T-helper 1 cell treated with Interleukin-12 subunit alpha and Interleukin-12 subunit beta and Interleukin-4 antibody, amounts not matched to agents 30 μg/mL and 1 μg/mL, for 36 hours (primary cell): ENCODE measurements at regions not wholly inside any gene's neighbourhood (a gene's known extent, or its start where the extent isn't known, plus 50 kb on each side); places are given as distances from the start of the nearest gene placed in this dataset.

Experiments used
- H3K27ac Mint-ChIP-seq: one replicate; pipeline ENCODE4 v1.8.0; 2021; ENCODE audit warnings: mild to moderate bottlenecking, mixed read lengths
- H3K27me3 Mint-ChIP-seq: one replicate; pipeline ENCODE4 v1.8.0; 2021; ENCODE audit warnings: low read depth, mixed read lengths
- H3K36me3 Mint-ChIP-seq: one replicate; pipeline ENCODE4 v1.8.0; 2021; ENCODE audit warnings: low read depth, mixed read lengths
- H3K4me1 Mint-ChIP-seq: one replicate; pipeline ENCODE4 v1.8.0; 2021; ENCODE audit warnings: low read depth, mixed read lengths
- H3K4me3 Mint-ChIP-seq: one replicate; pipeline ENCODE4 v1.8.0; 2021; ENCODE audit warnings: mild to moderate bottlenecking, moderate library complexity, mixed read lengths
- H3K9me3 Mint-ChIP-seq: one replicate; pipeline ENCODE4 v1.8.0; 2021; ENCODE audit warnings: mixed read lengths

- H3K27me3 Mint-ChIP-seq, result no peaks in the 10 kb centered on the region
- no peak overlapping the region for H3K4me3 Mint-ChIP-seq
- no peaks in the 10 kb centered on the region for H3K9me3 Mint-ChIP-seq
- no peaks in the 10 kb centered on the region for H3K36me3 Mint-ChIP-seq
- H3K4me1 Mint-ChIP-seq, result no peaks in the 10 kb centered on the region
- no peak overlapping the region for H3K27ac Mint-ChIP-seq
Observed at GRCh38 chr1:106061586-106062495, 994.6 kb upstream of the PRMT6 start.

- Mint-ChIP-seq H3K4me1 (no peaks in the 10 kb centered on the region), H3K36me3 (no peaks in the 10 kb centered on the region), H3K4me3 (no peak overlapping the region), H3K27ac (no peak overlapping the region), H3K9me3 (no peaks in the 10 kb centered on the region), H3K27me3 (no peaks in the 10 kb centered on the region)
Observed at GRCh38 chr1:106063510-106063909, 993.0 kb upstream of the PRMT6 start.

- Mint-ChIP-seq H3K27me3 (no peaks in the 10 kb centered on the region), H3K27ac (no peak overlapping the region), H3K36me3 (no peaks in the 10 kb centered on the region), H3K4me1 (no peaks in the 10 kb centered on the region), H3K9me3 (no peaks in the 10 kb centered on the region), H3K4me3 (no peak overlapping the region)
Observed at GRCh38 chr1:106072909-106073600, 983.4 kb upstream of the PRMT6 start.

DNA sequence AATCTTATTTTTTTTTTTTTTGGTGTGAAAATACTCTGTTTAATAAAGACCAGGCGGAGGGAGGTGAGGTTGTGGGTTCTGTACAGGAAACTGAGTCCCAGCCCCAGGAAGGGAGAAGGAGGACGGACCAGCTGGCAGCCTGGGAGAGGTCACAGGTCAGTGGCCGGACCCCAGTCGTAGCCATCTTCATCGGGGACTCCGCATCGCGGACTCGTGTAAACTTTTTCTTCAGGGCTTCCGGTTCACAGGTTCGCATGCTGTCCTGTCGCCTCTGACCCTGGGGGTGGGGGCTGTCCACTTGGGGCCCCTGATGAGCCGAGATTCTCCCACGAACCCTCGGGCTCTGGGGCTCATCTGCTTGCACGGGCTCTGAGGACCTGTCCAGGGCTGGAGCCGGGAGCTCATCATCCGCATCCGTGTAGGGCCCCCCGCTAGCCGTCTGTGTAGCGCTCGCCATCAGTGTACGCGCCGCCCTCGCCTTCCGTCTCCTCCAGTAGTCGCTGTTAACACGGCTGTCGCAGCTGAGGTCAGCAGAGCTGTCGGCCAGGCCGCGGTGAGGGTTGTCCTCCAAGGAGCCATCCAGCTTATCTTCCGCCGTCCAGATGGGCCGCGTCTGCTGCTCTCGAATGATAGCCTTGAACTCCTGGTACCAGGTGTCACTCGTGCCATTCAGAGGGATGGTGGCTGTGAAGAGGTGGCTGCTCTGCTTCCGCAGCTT, 975.7 kb upstream of the PRMT6 start:
- Mint-ChIP-seq H3K4me3 (no peak overlapping the region), H3K27ac (no peak overlapping the region), H3K36me3 (no peaks in the 10 kb centered on the region), H3K9me3 (peaks cover 7% of the 10 kb centered on the region), H3K4me1 (no peaks in the 10 kb centered on the region), H3K27me3 (no peaks in the 10 kb centered on the region)

GRCh38 chr1:106111044-106111443, 945.4 kb upstream of the PRMT6 start:
- peaks cover 10% of the 10 kb centered on the region for H3K9me3 Mint-ChIP-seq
- no peaks in the 10 kb centered on the region for H3K27me3 Mint-ChIP-seq
- H3K4me1 Mint-ChIP-seq, result no peaks in the 10 kb centered on the region
- no peak overlapping the region for H3K4me3 Mint-ChIP-seq
- H3K36me3 Mint-ChIP-seq, result no peaks in the 10 kb centered on the region
- H3K27ac Mint-ChIP-seq, result no peak overlapping the region

DNA sequence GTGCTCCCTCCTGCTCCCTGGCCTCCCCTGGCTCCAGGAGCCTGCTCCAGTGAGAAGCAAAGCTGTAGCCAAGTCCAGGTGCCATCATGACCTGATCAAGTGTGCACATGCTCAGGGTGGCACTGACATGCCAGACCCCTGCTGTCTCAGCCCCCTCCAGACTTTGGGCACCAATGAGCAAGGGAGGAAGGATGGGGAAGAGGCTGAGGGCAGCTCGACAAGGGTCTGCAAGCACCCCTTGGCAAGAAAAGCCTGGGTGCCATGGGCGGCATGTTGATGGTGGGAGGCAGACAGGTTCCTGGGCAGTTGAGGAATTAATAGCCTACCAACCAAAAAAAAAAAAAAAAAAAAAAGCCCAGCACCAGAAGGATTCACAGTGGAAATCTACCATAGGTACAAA, 942.6 kb upstream of the PRMT6 start:
- H3K36me3 Mint-ChIP-seq, result no peaks in the 10 kb centered on the region
- no peaks in the 10 kb centered on the region for H3K27me3 Mint-ChIP-seq
- H3K9me3 Mint-ChIP-seq, result peaks cover 14% of the 10 kb centered on the region
- H3K4me1 Mint-ChIP-seq, result no peaks in the 10 kb centered on the region
- no peak overlapping the region for H3K4me3 Mint-ChIP-seq
- H3K27ac Mint-ChIP-seq, result no peak overlapping the region

- no peak overlapping the region for H3K27ac Mint-ChIP-seq
- peaks cover 9% of the 10 kb centered on the region for H3K9me3 Mint-ChIP-seq
- no peaks in the 10 kb centered on the region for H3K4me1 Mint-ChIP-seq
- no peaks in the 10 kb centered on the region for H3K27me3 Mint-ChIP-seq
- no peak overlapping the region for H3K4me3 Mint-ChIP-seq
- H3K36me3 Mint-ChIP-seq, result no peaks in the 10 kb centered on the region
Observed at GRCh38 chr1:106120789-106121188, 935.7 kb upstream of the PRMT6 start.

- Mint-ChIP-seq H3K27me3 (no peaks in the 10 kb centered on the region), H3K36me3 (no peaks in the 10 kb centered on the region), H3K9me3 (peaks cover 14% of the 10 kb centered on the region), H3K4me3 (no peak overlapping the region), H3K4me1 (no peaks in the 10 kb centered on the region), H3K27ac (no peak overlapping the region)
Observed at GRCh38 chr1:106121728-106122127, 934.7 kb upstream of the PRMT6 start.

- Mint-ChIP-seq H3K36me3 (no peaks in the 10 kb centered on the region), H3K27me3 (no peaks in the 10 kb centered on the region), H3K4me1 (no peaks in the 10 kb centered on the region), H3K4me3 (no peak overlapping the region), H3K27ac (no peak overlapping the region), H3K9me3 (no peaks in the 10 kb centered on the region)
Observed at GRCh38 chr1:106134561-106134960, 921.9 kb upstream of the PRMT6 start.

- Mint-ChIP-seq H3K9me3 (no peaks in the 10 kb centered on the region), H3K27me3 (no peaks in the 10 kb centered on the region), H3K4me3 (no peak overlapping the region), H3K4me1 (no peaks in the 10 kb centered on the region), H3K27ac (no peak overlapping the region), H3K36me3 (no peaks in the 10 kb centered on the region)
Observed at GRCh38 chr1:106173101-106173500, 883.4 kb upstream of the PRMT6 start.

- no peaks in the 10 kb centered on the region for H3K36me3 Mint-ChIP-seq
- H3K9me3 Mint-ChIP-seq, result peaks cover 4% of the 10 kb centered on the region
- no peaks in the 10 kb centered on the region for H3K4me1 Mint-ChIP-seq
Observed at GRCh38 chr1:106178791-106179190, 877.7 kb upstream of the PRMT6 start.

DNA sequence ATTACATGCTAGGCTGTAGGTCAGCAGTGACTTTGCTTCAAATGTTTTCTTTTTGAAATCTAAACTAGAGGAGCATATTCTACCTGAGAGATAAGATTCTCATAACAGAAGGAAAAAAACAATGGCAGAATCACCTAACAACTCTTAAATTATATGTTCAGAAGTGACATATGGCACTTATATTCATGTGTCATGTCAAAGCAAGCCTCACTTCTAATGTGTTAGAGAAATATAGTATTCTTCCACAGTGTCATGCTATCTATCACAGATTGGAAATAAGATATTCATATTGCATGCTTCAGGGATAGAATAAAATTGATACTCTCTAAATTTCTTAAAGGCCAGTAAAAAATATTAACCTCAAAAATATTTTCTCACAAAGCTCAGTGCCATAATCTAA, 874.6 kb upstream of the PRMT6 start:
- Mint-ChIP-seq H3K4me1 (no peaks in the 10 kb centered on the region), H3K27me3 (no peaks in the 10 kb centered on the region), H3K27ac (no peak overlapping the region), H3K36me3 (no peaks in the 10 kb centered on the region), H3K4me3 (no peak overlapping the region), H3K9me3 (peaks cover 8% of the 10 kb centered on the region)

More at GRCh38 chr1:106178791-106179190, 877.7 kb upstream of the PRMT6 start:
- H3K27me3 Mint-ChIP-seq, result no peaks in the 10 kb centered on the region
- no peak overlapping the region for H3K4me3 Mint-ChIP-seq
- no peak overlapping the region for H3K27ac Mint-ChIP-seq

DNA sequence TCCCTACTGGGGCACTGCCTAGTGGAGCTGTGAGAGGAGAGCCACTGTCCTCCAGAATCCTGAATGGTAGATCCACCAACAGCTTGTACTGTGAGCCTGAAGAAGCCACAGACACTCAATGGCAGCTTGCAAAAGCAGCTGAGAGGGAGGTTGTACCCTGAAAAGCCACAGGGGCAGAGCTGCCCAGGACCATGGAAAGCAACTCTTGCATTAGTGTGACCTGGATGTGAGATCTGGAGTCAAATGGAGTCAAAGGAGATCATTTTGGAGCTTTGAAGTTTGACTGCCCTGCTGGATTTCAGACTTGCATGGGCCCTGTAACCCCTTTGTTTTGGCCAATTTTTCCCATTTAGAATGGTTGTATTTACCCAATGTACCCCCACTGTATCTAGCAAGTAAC, 871.4 kb upstream of the PRMT6 start:
- Mint-ChIP-seq H3K9me3 (peaks cover 13% of the 10 kb centered on the region), H3K4me1 (no peaks in the 10 kb centered on the region), H3K36me3 (no peaks in the 10 kb centered on the region), H3K4me3 (no peak overlapping the region), H3K27me3 (no peaks in the 10 kb centered on the region), H3K27ac (no peak overlapping the region)

- Mint-ChIP-seq H3K4me1 (no peaks in the 10 kb centered on the region), H3K27ac (no peak overlapping the region), H3K9me3 (peaks cover 35% of the 10 kb centered on the region), H3K36me3 (no peaks in the 10 kb centered on the region), H3K4me3 (no peak overlapping the region), H3K27me3 (no peaks in the 10 kb centered on the region)
Observed at GRCh38 chr1:106189780-106190179, 866.7 kb upstream of the PRMT6 start.

DNA sequence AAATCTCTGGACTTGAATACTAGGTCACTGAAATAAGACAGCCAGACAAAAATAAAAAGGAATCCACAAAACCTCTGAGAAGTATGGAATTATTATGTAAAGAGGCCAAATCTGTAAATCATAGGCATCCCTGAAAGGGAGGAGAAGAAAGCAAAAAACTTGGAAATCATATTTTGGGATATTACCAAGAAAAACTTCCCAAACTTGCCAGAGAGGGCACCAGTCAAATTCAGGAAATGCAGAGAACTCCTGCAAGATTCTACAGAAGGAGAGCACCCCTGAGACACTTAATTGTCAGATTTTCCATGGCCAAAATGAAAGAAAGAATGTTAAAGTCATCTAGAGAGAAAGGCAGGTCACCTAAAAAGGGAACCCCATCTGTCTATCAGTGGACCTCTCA, 862.3 kb upstream of the PRMT6 start:
- Mint-ChIP-seq H3K36me3 (no peaks in the 10 kb centered on the region), H3K27ac (no peak overlapping the region), H3K4me1 (no peaks in the 10 kb centered on the region), H3K27me3 (no peaks in the 10 kb centered on the region), H3K4me3 (no peak overlapping the region), H3K9me3 (peaks cover 37% of the 10 kb centered on the region)
